NB4 (cell line): ENCODE measurements at regions not wholly inside any gene's neighbourhood (a gene's known extent, or its start where the extent isn't known, plus 50 kb on each side); places are given as distances from the start of the nearest gene placed in this dataset.

ENCODE experiments used
- MYC ChIP-seq: IDR thresholded peaks from 2 replicates; pipeline ENCODE4 v1.6.1; 2011; ENCODE audit warnings: low read depth, low read length
- POLR2A ChIP-seq: IDR thresholded peaks from 2 replicates; pipeline ENCODE4 v1.6.1; 2011; ENCODE audit warnings: mild to moderate bottlenecking; ENCODE audit not compliant: insufficient read length; ENCODE audit errors: extremely low read depth

DNA sequence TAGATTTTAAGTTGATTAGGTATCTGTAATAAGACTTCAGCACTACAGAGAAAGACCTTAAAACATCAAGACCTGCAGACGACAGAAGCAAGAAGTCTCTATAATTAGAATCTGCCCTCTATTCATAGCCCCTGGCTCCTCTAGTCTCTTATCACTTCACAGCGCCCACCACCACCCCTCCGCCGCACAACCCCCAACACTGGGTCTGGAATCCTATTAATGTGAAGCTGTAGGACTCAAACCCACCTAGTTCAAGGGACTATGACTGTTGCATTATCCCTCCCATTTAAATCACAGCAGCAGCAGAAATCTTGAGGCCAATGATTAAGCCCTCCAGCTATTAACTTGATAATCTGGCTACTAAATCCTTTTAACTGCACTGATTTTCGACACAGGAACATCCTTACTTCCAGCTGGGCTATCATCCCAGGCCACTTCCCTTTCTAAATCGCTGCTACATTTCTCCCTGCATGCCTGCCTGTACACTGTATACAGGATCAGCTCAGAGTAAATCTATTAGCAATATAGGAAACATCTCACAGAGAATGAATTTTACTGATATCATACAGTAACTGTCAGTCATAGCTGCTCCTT lies 159.5 kb upstream of the GRAMD2B start:
- no peak for TF ChIP-seq POLR2A
- no peak for TF ChIP-seq MYC
